GM21619 (cell line): ENCODE measurements at regions not wholly inside any gene's neighbourhood (a gene's known extent, or its start where the extent isn't known, plus 50 kb on each side); places are given as distances from the start of the nearest gene placed in this dataset.
"Not testable (repeated sequence)": the region's sequence is repeated elsewhere in the genome, so short reads cannot be mapped to it uniquely, and the experiment has no call there.

Source experiments
- ATAC-seq: cut with Tn5 transposase; IDR thresholded peaks from one replicate; pipeline ENCODE4 v1.9.1; 2021; ENCODE audit not compliant: unreplicated experiment

- ATAC-seq: no peak
These were observed 648.4 kb upstream of the HTR2C start for GRCh38 chrX:113935518-113935917.

GRCh38 chrX:113933931-113934330 is 650.0 kb upstream of the HTR2C start:
- no peak for ATAC-seq

GRCh38 chrX:113929004-113929403 is 654.9 kb upstream of the HTR2C start:
- ATAC-seq: no peak

- no peak for ATAC-seq
These were observed 663.2 kb upstream of the HTR2C start for GRCh38 chrX:113920661-113921060.

GRCh38 chrX:113919387-113919786 is 664.5 kb upstream of the HTR2C start:
- no peak for ATAC-seq

GRCh38 chrX:113906168-113906567 is 677.7 kb upstream of the HTR2C start:
- ATAC-seq: no peak

- no peak for ATAC-seq
These were observed 691.0 kb upstream of the HTR2C start for GRCh38 chrX:113892891-113893290.

GRCh38 chrX:113892401-113892800 is 691.5 kb upstream of the HTR2C start:
- ATAC-seq: no peak

GRCh38 chrX:113873056-113873455 is 710.8 kb upstream of the HTR2C start:
- no peak for ATAC-seq

GRCh38 chrX:113868711-113869110 is 715.2 kb upstream of the HTR2C start:
- no peak for ATAC-seq

- no peak for ATAC-seq
These were observed 715.7 kb upstream of the HTR2C start for GRCh38 chrX:113868177-113868576.

GRCh38 chrX:113849408-113849807 is 734.5 kb upstream of the HTR2C start:
- ATAC-seq: no peak

- ATAC-seq: no peak
These were observed 750.5 kb upstream of the HTR2C start for GRCh38 chrX:113833096-113834055.

- no peak for ATAC-seq
These were observed 755.4 kb upstream of the HTR2C start for GRCh38 chrX:113828470-113828869.

- ATAC-seq: no peak
These were observed 765.5 kb upstream of the HTR2C start for GRCh38 chrX:113818346-113818745.

- ATAC-seq: no peak
These were observed 779.1 kb upstream of the HTR2C start for GRCh38 chrX:113804819-113805218.

- ATAC-seq: no peak
These were observed 779.6 kb upstream of the HTR2C start for GRCh38 chrX:113804291-113804690.

GRCh38 chrX:113802837-113803236 is 781.0 kb upstream of the HTR2C start:
- no peak for ATAC-seq

- ATAC-seq: no peak
These were observed 782.9 kb upstream of the HTR2C start for GRCh38 chrX:113800955-113801354.

GRCh38 chrX:113793563-113793962 is 790.3 kb upstream of the HTR2C start:
- ATAC-seq: no peak

- ATAC-seq: no peak
These were observed 792.9 kb upstream of the HTR2C start for GRCh38 chrX:113790987-113791386.

GRCh38 chrX:113784754-113785153 is 799.1 kb upstream of the HTR2C start:
- not testable (repeated sequence) for ATAC-seq

- ATAC-seq: no peak
These were observed 813.1 kb upstream of the HTR2C start for GRCh38 chrX:113770806-113771205.
